GM21529 (cell line): ENCODE measurements at regions not wholly inside any gene's neighbourhood (a gene's known extent, or its start where the extent isn't known, plus 50 kb on each side); places are given as distances from the start of the nearest gene placed in this dataset.
"Not testable (repeated sequence)": the region's sequence is repeated elsewhere in the genome, so short reads cannot be mapped to it uniquely, and the experiment has no call there.

Experiments
- ATAC-seq: cut with Tn5 transposase; IDR thresholded peaks from one replicate; pipeline ENCODE4 v1.9.1; 2021; ENCODE audit not compliant: unreplicated experiment

GRCh38 chr7:152905949-152906348 lies 146.4 kb downstream of the ACTR3B start:
- ATAC-seq = no peak

DNA sequence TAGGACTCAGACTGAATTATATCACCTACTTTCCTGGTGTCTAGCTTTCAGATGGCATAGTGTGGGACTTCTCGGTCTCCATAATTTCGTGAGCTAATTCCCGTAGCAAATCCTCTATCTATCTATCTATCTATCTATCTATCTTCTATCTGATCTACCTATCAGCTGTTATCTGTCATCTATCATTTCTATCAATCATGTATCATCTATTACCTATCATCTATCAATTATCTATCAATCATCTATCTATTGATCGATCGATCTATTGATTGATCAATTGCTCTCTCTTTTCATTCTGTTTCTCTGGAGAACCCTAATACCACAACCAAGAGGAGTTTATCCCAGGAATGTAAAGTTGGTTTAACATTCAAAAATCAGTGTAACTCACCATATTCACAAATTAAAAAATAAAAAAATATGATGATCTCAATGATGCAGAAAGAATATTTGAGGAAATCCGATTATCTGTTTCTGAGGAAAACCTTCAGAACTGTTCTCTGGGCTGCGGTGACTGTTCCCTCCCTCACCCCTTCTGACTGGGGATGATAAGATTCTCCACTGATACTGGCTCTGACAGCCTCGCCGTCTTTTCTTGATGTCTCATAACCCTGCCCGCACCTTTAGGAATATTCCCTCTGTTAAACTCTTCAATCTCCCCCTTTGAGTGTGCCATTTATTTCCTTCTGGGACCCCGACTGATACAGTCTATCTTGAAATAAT lies 147.7 kb downstream of the ACTR3B start:
- no peak for ATAC-seq

GRCh38 chr7:152909280-152909679 lies 149.7 kb downstream of the ACTR3B start:
- ATAC-seq = no peak

GRCh38 chr7:152909683-152910544 lies 150.4 kb downstream of the ACTR3B start:
- ATAC-seq = no peak

- ATAC-seq = no peak
Observed at GRCh38 chr7:152910545-152911225, 151.1 kb downstream of the ACTR3B start.

DNA sequence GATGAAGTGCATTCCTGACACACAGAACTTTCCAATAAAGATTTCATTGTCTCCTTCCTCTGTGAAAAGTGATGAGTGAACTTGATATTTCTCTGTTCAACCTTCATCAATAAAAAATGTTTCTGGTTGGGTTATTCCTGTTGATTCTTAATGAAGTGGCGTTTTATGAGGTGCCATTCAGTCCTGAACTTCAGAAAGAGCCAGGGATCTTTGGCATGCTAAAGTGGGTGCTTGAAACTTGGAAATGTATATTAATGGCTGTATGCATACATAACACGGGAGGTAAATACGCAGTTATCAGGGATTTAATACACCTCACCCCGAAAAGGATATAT lies 151.6 kb downstream of the ACTR3B start:
- ATAC-seq = no peak

DNA sequence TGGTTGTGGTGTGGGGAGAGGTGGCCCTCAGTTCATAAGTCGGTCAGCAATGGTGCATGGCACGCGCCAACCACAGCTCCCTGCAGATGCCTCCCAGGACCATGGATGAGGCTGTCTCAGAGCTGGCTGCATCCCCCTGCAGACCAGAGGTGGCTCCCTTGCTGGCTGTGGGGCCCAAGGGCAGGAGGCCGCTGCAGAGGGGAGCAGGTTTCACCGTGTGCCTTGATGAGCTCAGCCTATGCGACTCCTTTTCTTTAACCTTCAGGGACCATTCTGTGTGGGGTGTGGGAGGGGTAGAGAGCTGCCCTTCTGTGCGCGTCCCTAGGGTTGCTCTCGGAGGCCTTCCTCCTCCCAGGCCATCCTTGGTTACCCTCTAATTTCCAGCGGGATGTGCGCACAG lies 152.4 kb downstream of the ACTR3B start:
- ATAC-seq = no peak

DNA sequence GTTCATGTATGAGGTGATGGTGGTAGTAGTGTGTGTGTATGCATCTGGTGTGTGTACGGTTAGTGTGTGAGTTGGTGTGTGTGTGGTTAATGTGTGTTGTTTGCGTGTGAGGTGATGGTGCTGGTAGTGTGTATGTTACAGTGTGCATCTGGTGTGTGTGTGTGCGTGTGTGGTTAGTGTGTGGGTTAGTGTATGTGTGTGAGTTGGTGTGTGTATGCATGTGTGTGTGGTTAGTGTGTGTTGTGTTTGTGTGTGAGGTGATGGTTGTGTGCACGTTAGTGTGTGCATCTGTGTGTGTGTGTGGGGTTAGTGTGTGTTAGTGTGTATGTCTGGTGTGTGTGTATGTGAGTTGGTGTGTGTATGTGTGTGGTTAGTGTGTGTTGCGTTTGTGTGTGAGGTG lies 153.0 kb downstream of the ACTR3B start:
- no peak for ATAC-seq

GRCh38 chr7:152913492-152913891 lies 153.9 kb downstream of the ACTR3B start:
- no peak for ATAC-seq

- ATAC-seq = no peak
Observed at GRCh38 chr7:152914014-152914844, 154.7 kb downstream of the ACTR3B start.

DNA sequence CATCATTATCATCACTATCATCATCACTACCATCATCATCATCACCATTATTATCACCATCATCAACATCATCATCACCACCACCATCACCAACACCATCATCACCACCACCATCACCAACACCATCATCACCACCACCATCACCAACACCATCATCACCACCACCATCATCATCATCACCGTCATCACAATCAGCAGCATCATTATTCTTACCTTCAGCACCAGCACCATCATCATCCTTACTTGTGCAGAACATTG lies 155.2 kb downstream of the ACTR3B start:
- ATAC-seq = not testable (repeated sequence)

DNA sequence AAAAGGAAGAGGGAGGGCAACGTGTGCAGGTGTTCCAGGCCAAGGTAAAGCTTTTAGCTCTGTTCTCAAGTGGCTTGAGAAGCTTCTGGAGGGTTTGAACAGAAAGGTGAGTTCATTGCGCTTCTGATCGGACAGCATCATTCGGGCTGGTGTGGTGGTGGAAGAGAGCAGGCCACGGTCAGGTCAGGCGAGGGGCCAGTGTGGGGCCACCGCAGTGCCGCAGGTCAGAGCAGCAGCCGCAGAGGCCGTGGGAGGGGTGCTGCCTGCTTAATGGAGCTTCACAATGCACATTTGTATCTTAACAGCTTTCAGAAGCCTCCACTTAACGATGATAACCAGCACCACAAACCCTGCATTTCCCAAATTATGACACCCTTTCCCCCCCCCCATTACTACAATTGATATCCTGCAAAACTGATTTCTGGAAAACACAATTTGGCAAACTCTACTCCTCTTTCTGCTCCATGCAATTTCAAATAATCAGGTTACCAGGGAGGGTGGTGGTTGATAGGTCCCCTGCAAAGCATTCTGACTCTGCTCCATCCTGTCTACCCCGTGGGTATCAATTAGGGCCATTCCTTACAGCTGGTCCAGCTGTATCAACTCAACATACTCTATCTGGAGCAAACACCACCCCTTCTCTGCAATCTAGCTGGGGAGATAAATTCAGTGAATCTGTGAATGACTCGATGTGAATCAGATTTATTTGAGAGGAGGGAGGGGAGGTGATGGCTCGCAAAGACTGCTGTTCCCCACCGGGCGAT lies 162.9 kb downstream of the ACTR3B start:
- no peak for ATAC-seq

DNA sequence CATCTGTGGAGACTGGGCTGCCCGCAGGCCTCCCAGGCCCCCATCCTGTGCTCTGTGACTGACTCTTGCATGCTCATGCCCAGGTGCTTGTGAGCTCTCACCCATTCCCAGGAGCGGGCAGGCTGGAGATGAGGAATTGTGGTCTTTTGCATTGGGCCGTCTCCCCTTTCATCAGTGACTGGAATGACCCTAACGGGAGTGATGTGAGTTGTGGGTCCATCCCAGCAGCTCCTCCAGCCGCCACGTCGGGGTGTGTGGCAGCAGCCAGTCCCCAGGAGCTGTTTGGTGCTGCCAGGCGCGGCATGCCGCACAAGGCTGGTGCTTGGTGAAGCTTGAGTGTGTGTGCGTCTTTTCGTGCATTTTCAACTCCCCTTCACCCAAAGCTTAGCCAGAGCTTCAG lies 164.2 kb downstream of the ACTR3B start:
- ATAC-seq = no peak

DNA sequence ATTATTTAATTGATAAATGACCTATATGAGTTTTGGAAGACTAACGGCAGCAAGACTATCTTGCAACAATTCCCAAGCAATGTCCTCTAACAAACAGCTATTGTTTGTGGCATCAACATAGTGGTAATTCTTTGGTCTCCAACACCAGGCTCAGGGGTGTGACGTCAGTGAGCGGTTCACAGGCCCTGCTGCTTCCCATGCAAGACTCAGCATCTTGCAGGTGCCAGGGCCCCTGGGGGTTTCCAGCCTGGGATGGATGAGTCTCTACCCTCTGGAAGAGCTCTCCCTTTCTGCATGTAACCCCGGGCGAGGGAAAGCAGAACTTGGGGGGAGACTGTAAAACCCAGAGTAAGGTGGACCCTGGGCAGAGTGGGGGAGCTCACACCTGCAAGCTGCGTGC lies 164.7 kb downstream of the ACTR3B start:
- no peak for ATAC-seq

DNA sequence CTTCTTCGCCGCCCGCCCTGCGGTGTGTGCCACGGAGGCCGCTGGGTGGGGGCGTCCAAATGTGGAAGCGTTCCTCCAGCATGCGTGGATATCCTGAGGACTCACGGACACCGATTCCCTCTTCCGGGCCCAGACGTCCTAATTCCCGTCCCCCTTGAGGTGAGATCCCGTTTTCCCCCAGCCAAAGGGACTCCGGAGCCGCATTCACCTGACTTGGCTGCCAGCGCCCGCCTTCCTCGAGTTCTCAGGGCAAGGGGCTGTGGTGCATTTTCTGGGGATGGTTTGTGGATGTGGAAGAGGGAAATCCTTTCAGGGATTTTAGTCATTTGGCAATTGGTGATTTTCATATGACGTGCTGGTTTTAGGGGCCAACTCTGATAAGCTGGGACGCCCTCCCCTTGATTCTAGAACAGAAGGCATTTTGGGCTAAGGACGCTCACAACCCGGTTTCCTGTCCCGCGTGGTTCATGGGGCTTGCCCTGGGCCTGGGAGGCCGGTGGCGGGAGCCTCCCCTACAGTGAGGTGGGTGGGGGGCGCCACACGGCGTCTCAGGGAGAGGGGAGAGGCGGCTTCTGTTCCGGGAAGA lies 165.4 kb downstream of the ACTR3B start:
- no peak for ATAC-seq

GRCh38 chr7:152925412-152926147 lies 166.0 kb downstream of the ACTR3B start:
- no peak for ATAC-seq

DNA sequence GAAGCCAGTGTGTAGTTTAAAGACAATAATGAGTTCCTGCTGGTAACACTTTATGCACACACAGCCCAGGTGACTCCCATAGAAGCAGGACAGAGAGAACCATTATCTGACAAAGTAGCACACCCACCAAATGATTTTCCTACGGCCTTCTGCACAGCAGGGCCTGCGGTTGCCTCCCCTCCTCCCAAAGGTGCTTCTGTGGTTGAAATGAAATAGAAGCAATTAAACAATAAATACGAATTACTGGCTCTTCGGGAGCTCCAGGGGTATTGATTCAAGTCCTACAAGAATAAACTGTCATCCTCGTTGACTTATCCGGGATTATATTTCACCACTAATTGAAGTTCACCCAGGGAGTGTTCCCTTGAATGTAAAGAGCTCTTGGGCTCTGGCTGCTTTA lies 172.1 kb downstream of the ACTR3B start:
- ATAC-seq = no peak

GRCh38 chr7:152937282-152937681 lies 177.7 kb downstream of the ACTR3B start:
- no peak for ATAC-seq

GRCh38 chr7:152946616-152947015 lies 187.1 kb downstream of the ACTR3B start:
- ATAC-seq = not testable (repeated sequence)

GRCh38 chr7:152947686-152948085 lies 188.1 kb downstream of the ACTR3B start:
- ATAC-seq = no peak
